GM19468 (cell line): ENCODE measurements at regions not wholly inside any gene's neighbourhood (a gene's known extent, or its start where the extent isn't known, plus 50 kb on each side); places are given as distances from the start of the nearest gene placed in this dataset.
"Not testable (repeated sequence)": the region's sequence is repeated elsewhere in the genome, so short reads cannot be mapped to it uniquely, and the experiment has no call there.

Experiments
- ATAC-seq: cut with Tn5 transposase; IDR thresholded peaks from one replicate; pipeline ENCODE4 v1.9.1; 2021; ENCODE audit warnings: mild to moderate bottlenecking, moderate library complexity, moderate number of reproducible peaks; ENCODE audit not compliant: unreplicated experiment; ENCODE audit errors: extremely low read depth

DNA sequence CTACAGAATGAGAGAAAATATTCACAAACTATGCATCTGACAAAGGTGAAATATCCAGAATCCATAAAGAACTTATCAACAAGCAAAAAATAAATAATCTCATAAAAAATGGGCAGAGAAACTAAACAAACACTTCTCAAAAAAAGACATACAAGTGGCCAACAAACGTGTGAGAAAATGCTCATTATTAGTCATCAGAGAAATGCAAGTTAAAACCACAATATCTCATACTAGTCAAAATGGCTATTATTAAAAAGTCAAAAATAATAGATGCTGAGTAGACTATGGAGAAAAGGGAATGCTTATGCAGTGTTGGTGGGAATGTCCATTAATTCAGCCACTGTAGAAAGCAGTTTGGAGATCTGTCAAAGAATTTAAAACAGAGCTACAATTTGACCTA is 533.3 kb downstream of the TMA16 start:
- no peak for ATAC-seq

DNA sequence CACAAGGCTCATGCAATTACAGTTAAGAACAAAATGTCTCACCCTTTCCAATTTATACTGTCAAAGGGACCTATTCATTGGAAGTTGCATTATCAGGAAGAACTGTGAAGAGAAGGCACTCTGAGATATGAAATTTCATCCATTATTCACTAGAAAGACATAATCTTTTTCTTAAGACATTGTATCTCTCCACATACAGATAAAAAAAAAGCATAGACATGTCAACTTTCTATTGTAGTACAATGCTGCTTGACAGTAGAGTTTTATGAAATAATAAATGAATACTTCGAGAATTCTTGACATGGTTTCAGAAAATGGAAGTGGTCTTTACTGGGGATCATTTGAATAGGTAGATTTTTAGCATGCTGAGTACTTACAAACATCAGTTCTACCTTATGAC is 545.0 kb downstream of the TMA16 start:
- no peak for ATAC-seq

DNA sequence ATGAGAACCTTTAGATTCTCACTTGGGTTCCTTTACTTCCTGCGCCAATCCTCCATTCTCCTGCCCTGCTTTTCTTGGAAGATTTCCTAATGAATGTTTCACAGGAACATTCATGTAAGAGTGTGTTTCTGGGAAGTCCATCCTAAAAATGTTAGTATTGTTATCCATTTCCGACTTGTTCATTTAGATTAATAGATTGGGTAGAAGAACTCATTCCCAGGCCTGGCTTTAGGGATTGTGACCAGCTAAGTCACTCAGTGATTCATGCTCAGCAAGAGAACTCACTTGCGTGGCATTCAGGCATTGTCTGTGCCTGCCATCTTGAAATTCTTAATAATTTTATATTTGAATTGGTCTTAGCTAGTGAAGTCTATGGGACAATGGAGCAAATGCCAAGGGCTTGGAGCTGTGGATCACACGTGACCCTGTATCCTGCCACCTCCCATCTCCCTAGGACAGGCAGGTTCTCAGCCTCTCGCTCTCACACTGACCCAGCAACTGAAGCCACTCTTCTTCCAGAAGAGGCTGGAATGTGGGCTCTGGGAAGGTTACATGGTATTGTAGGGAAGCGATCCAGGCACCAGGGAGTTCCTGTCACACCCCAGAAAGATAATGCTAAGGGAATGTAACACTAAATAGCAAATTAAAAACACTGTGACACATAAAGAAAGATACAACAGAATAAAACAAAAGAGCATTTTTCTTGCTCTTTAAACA is 562.1 kb downstream of the TMA16 start:
- no peak for ATAC-seq

DNA sequence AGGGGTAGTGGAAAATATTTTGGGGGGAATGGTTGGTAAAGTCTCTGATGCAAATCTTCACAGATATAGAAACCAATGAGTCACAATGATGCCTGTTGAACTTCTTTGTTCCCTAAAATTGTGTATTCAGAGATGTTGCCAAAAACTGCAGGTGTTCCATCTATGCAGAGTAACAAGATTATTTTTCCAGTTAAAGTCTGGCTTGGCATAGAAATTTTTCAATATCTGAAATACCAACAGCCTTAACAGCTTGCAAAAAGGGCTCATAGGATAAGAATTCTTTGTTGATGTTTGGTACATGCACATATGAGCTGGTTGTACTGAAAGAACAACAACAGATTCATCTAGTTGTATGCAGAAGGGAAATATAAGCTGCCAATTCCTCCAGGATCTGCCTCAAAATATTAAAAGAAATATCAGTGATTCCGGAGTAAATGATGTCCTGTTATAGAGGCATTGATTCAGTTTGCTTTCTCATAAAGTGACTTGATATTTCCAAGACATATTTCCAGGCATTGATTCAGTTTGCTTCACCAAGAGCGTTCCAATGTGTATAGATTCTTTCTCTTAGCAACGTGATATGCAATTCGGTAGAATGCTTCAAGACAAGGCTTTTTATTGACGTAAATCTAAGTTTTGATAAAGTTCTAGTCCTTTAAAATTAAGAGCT is 564.4 kb downstream of the TMA16 start:
- ATAC-seq, result no peak

DNA sequence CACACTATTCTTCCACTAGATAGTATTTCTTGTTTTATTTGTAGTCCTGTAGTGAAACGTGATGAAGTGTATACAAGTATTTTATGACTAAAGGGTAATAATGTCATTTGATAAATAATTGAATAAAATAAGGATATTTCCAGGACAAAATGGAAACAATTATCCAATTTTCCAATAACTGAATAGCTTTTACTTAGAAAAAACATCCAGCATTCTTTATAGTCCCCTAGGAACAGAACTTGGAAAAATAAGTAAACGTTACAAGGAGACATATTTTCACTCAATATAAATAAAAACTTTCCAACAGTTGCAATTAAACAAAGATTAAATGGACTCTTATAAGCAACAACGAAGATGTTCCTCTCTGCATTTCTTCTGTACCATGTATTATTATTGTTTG is 566.0 kb downstream of the TMA16 start:
- ATAC-seq, result no peak

DNA sequence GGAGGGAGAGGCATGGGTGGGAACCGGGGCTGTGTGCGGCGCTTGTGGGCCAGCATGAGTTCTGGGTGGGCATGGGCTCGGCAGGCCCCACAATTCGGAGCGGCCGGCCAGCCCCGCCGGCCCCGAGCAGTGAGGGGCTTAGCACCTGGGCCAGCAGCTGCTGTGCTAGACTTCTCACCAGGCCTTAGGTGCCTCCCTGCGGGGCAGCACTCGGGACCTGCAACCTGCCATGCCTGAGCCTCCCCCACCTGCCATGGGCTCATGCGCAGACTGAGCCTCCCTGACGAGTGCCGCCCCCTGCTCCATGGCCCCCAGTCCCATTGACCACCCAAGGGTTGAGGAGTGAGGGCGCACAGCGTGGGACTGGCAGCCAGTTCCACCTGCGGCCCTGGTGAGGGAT is 573.9 kb downstream of the TMA16 start:
- no peak for ATAC-seq

DNA sequence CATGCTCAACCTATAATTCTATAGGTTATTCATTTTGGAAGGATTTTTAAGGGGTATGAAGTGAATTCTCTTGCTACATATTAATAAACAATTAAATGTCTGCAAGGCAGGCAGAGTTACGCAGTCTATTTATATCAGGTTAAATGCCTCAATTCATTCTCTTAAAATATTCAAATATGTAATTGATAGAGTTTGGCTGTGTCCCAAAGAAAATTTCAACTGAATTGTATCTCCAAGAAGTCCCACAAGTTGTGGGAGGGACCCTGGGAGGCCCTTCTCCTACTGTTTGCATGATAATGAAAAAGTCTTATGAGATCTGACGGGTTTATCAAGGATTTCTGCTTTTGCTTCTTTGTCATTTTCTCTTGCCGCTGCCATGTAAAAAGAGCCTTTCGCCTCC is 576.1 kb downstream of the TMA16 start:
- no peak for ATAC-seq

DNA sequence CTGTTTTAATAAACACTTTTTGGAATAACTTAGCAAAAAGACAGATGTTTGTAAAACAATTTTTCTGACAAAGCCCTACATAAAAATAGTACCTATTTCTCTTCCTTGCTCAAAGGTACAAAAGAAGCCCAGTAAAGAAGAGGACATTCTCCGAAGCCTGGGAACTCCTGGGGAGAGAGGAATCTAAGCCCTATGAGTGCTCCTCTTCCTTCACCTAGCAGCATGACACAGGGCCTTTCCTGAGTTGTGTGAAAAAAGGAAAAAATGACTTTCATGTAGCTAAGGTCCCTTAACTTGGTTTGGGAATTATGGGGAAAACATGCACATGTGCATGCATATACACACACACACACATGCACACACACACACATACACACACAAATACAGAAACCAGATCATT is 586.9 kb downstream of the TMA16 start:
- no peak for ATAC-seq

DNA sequence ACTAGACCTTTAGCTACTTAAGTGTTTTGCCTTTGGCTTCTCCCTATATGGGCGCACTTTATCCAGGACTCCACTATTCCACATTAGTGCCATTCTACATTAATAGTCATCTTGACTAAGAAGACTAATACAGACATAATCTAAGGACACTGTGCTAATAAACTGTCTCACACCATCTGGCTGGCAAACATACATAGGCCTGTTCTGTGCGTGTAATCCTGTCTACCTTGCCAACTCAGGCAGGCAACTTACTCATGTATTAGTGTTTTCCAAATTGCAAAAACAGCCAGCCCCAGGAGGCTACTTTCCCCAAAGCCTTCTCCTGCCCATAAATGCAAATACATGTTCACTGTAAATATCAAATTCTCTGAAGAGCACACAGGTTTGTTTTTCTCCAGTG is 587.3 kb downstream of the TMA16 start:
- no peak for ATAC-seq

DNA sequence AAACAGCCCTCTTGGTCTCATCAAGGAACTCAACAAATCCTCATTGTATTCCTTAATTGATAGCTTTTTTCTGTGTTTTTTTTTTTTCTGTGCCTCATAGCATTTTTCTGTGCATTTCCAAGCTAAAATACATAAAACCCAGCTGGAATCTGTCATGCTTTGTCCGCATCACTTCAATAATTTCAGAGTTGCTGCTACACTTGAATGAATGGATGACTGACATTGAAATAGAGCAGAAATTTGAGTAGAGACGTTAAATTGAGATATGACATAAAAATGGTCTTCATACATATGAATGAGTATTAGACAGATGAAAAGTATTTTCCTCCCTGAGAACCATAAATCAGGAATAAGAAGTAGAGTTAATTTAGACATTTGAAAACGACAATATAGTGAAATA is 593.2 kb downstream of the TMA16 start:
- ATAC-seq, result no peak

DNA sequence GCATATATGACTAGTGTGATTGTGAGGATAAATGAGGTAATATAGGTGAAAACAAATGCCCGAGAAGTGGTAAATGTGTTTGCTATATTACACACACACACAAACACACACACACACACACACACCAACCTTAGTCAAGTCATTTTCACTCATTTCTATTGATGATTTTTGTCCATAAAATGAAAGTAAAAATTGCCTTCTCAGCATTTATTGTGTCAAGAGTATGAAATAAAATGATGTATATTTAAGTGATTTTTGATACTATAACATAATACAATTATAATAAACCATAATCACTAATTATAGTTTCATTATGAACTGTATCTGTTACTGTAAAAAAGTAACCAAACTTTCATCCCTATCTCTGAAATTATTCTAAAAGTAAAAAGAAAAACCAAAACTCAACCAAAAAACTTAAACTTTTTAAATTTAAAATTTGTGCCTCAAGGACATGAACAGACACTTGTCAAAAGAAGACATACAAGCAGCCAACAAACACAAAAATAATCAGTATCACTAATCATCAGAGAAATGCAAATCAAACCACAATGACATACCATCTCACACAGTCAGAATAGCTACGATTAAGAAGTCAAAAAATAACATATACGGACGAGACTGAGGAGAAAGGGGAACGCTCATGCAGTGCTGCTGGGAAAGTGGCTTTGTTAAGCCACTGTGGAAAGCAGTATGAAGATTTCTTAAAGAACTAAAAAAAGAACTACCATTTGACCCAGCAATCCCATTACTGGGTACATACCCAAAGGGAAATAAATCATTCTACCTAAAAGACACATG is 601.0 kb downstream of the TMA16 start:
- no peak for ATAC-seq

DNA sequence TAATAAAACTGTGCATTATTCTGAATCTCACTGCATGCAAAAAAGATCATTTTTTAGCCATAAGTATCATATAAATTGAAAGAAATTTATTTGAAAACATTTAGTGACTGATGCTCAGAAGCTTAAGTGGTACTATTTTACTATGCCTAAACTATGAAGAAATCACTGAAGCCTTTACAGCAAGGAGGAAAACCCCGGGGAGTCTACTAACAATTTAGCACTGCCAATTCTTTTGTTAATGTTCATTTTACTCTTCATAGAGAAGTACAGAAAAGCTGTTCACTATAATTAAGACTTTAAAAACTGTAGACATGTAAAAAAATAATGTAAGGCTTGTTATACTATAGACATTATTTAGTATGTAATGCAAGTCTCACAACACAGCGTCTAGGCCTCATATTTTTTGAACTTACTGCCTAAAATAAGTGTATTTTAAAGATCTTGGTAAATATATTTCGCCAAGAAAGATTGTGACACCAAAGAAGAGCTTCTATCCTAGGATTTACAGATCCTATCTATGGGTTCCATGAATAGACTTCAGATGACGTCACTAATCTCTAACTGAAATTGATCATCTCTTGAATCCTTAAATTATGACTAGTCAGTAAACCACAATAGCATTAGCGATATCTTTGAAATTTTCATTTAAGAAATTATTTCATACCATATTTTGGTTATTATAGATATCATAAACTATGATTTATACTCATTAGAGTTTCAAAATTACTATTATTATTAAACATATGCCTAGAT is 602.5 kb downstream of the TMA16 start:
- ATAC-seq, result no peak

DNA sequence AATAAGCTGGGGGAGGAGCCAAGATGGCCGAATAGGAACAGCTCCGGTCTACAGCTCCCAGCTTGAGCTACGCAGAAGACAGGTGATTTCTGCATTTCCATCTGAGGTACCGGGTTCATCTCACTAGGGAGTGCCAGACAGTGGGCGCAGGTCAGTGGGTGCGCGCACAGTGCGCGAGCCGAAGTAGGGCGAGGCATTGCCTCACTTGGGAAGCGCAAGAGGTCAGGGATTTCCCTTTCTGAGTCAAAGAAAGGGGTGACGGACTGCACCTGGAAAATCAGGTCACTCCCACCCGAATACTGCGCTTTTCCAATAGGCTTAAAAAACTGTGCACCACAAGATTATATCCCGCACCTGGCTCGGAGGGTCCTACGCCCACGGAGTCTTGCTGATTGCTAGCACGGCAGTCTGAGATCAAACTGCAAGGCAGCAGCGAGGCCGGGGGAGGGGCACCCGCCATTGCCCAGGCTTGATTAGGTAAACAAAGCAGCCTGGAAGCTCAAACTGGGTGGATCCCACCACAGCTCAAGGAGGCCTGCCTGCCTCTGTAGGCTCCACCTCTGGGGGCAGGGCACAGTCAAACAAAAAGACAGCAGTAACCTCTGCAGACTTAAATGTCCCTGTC is 606.4 kb downstream of the TMA16 start:
- not testable (repeated sequence) for ATAC-seq

DNA sequence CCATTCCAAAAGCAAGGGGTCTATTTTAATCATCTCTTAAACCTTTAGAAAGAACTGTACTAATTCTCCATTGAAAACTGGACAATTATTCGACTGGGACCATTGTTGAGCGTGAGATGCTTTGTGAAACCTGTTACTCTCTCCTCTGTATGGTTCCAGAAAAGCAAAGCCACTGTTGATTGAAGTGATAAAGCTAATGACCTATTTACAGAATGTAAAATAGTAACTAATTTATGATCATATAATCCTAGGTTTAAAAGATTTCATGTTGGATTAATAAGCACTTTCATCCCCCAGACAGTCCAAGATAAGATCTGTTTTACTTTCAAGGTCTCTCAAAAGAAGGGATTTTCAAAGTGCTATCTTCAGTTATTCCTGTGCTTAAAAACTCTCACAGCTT is 614.5 kb downstream of the TMA16 start:
- ATAC-seq, result no peak

DNA sequence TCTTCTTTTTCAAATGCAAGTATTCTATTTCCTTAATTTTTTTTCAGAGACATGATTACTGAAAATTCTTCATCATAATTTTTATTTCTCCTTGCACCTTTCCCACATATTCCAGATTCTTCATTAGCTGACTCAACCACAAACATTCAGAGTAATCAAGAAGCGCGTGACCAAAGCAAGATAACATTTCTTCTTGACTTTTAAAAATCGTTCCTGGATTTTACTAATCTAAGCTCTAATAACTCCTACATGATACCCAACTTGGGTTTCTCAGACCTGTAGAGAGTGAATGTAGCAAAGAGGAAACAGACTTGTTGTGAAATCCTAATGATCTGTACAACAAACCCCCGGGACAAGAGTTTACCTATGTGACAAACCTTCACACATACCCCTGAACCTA is 615.0 kb downstream of the TMA16 start:
- no peak for ATAC-seq

DNA sequence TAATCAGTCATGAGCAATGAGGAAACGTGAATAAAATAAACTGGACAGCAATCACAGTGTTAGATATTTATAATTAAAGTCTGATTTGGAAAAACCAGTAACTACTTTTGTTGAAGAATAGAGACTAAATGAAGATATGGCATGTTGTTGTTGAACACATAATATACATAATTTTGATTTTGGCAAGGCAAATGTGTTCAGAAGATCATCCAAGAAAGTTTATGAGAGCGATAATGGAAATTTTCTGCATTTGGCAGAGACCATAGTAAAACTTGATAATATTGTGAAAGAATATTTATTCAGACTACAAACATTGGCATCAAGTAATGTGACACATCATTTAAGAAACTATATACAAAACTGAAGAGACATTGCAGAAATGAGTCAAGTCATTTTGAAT is 620.7 kb downstream of the TMA16 start:
- ATAC-seq, result no peak

DNA sequence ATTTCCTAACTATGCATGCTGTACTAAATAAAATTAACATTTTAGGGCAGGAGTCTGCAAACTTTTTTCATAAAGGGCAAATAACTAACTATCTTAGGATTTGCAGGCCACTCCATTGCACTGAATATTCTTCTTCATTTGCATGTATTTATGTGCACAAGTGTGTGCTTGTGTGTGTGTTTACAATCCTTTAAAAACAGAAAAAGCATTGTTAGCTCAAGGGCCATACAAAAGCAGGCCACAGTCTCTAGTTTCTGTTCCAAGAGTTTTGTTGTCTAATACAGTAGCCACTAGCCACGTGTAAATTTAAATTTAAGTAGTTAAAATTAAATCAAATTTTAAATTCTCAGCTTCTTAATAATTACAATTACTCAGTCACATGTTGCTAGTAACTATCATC is 621.8 kb downstream of the TMA16 start:
- ATAC-seq, result no peak

DNA sequence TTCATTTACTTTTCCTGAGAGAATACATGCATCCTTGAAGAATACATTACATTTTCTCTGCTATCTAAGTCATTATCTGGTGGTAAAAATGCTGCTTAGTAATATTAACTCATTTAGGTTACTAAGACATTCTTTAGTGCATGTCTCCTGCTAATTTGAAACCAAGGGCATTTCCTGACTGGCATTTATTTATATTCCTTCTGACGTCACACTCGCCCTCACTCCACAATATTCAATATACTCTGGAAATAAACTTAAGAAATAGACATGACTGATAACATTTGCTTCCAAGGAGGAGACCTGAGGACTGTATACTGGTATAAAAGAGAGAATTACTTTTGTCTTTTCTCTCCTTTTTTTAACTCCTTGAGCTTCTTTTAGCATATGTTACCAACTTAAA is 619.5 kb upstream of the SMIM31 start:
- no peak for ATAC-seq

DNA sequence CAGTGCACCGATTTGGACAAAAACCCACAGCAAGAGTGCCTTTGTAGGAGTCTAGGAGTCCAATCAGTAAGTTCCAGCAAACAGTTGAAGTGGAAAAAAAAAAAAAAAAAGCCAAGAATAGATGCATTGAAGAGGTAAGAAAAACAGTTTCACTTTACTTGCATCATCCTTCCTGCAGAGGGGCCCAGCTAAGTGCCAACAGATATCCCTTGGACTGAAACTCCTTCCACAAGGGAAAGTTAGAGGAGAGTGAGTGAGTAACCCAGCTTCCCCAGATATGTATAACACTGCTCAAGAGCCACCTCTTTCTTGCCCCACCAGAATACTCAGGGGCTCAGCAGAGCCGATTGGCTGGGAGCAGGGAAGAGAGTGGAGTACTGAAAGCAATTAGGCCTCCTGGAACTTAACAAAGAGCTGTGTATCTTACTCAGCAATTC is 617.7 kb upstream of the SMIM31 start:
- ATAC-seq, result no peak

DNA sequence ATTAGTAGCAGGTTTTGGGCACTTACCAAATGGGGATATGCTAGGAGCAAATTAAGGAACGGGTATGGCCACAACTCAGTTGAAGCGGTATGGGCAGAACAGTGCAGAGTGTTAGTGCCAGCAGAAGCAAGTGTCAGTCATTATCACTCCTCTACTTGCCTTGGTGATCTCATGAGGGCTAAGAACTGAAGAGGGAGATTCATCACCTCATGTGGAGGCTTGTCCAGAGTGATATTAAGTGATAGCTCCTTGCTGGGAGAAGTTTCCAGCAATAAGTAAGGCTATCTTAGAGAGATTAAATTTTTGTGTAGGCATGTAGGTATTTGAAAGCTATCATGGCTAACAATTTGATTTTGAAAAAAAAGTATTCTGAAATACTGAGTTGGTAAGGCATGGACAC is 615.4 kb upstream of the SMIM31 start:
- no peak for ATAC-seq
